ENCODE measurements at regions not wholly inside any gene's neighbourhood (a gene's known extent, or its start where the extent isn't known, plus 50 kb on each side); places are given as distances from the start of the nearest gene placed in this dataset.

GRCh38 chr4:11631416-11631815 lies 202.7 kb upstream of the HS3ST1 start:
- TF ChIP-seq CTCF (IDR thresholded peaks at IDR 0.05) (no peak), POLR2A (IDR thresholded peaks at IDR 0.05) (no peak), EP300 (IDR thresholded peaks at IDR 0.05) (no peak)

All from tibial nerve (tissue), 4 donors.